Hematopoietic multipotent progenitor cell treated with erythropoietin and hydrocortisone succinate and interleukin-3 and kit ligand, for 4 days (in vitro differentiated cells): ENCODE measurements at regions not wholly inside any gene's neighbourhood (a gene's known extent, or its start where the extent isn't known, plus 50 kb on each side); places are given as distances from the start of the nearest gene placed in this dataset.

Source experiments
- DNase-seq: peaks from one replicate; pipeline ENCODE4 v3.0.0-alpha.2; 2015

DNA sequence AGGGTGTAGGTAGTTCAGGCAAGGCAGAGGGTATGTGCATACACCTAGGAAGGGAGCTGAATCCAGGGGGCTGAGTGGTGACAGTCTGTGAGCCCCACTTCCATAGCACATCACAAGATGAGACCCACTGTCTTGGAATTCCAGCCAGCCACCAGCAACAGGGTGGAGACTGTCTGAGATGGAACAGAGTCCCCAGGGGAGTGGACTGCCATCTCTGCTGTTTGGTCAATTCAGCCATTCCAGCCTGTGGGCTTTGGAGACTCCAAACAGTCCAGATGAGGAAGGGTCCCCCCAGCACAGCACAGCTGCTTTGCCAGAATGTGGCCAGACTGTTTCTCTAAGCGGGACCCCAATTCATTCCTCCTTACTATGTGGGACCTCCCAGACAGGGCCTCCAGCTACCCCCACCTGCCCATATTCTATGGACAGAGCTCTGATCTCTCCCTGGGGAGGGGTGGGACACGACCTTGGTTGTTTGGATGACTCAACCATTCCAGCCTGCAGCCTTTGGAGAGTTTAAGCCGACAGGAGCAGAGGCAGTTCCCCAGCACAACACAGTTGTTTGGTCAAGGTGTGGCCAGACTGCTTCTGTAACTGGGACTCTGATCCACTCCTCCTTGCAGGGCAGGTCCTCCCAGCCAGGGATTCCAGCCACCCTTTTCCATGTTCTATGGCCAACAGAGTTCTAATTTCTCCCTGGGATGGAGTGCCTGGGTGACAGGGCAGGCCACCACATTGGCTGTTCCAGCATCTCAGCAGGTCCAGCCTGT, 178.0 kb downstream of the RND3 start:
- no peak for DNase-seq

DNA sequence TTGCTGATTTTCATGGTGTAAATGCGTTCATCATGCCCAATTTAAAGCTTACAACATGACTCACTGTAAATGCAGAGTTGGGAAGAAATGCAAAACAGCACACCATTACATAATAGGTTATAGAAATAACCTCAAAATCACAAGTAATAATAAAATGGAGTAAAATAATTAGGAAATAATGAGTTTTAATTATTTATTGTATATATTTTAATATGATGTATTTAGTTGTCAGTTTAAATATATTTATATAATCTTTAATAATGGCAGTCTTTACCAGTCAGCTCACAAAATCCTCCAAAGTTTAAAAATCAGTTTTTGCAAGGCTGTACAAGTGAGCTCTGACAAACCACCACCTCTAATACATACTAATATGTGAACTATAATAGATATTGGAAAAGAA, 180.2 kb downstream of the RND3 start:
- no peak for DNase-seq

DNA sequence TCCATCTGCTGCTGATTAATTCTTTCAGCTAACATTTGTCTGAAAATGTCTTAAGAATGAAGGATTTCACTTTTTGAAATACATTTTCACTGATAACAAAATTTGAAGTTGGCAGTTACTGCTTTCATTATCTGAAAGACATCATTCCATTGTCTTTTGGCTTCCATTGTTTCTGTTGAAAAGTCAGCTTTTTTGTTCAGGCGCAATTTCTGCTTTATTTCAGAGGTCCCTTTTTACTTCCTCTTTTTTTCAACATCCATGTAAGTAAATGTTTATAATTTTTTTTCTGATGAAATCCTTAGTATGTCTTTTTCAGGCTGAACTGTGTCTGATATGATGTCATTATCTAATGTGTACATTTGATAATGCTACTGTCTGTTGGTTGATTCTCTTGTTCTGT, 184.2 kb downstream of the RND3 start:
- peak; percentile 38 for DNase-seq

GRCh38 chr2:150298571-150299305, 188.7 kb downstream of the RND3 start:
- no peak for DNase-seq

GRCh38 chr2:150296770-150297546, 190.5 kb downstream of the RND3 start:
- DNase-seq: no peak

DNA sequence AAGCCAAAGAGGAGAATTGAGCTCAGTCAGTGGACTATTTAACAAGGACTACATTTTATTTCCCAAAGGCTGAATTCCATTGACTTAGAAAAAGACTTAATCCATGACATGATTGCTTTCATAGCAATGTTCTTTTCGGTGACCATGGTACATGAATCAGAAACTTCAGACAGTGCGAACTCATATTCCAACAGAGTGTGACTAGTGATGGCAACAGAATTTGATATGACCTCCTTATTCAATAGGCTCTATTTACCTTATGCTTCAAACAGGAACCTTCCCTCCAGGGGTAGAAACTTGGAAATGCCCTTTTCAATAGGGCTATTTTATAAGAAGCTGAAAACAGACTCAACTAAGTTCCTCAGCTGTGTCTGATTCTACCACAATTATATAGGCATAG, 191.9 kb downstream of the RND3 start:
- DNase-seq: no peak

DNA sequence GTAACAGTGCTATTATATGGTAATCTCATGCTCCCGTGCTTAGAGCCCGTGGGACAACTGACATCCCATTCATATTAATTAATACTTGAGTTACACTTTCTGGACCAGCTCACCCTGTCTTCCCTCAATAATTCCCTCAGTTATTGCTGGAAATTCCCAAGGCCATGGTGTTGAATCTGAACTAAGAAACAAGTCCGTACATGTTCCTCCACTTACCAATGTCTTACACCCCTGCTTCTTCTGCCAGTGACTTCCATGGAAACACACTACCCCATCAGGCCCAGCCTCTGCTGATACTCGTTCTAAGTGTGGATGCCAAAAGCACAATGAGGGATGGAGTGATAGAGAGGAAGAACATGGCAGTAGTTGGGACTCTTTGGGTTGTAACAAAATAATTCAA, 193.7 kb downstream of the RND3 start:
- no peak for DNase-seq

- no peak for DNase-seq
Observed at GRCh38 chr2:150292807-150293206, 194.7 kb downstream of the RND3 start.

- no peak for DNase-seq
Observed at GRCh38 chr2:150292192-150292591, 195.3 kb downstream of the RND3 start.

GRCh38 chr2:150286730-150287362, 200.6 kb downstream of the RND3 start:
- DNase-seq: no peak

DNA sequence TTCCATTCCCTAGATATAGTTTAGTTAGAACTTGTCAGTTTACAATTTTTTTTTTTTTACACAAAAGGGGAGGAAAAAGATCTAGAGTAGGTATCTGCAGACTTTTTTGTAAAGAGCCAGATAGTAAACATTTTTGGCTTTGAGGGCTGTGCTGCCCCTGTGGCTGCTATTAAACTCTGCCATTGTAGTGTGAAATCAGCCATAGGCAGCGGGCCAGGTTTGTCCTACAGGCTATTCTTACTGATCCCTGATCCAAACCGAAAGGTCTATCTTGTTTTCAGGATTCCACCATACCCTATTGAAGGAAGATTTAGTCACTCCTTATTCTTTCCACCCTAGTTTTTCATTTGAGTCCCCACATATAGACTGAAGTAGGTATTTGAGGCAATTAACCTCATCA, 203.4 kb downstream of the RND3 start:
- no peak for DNase-seq

DNA sequence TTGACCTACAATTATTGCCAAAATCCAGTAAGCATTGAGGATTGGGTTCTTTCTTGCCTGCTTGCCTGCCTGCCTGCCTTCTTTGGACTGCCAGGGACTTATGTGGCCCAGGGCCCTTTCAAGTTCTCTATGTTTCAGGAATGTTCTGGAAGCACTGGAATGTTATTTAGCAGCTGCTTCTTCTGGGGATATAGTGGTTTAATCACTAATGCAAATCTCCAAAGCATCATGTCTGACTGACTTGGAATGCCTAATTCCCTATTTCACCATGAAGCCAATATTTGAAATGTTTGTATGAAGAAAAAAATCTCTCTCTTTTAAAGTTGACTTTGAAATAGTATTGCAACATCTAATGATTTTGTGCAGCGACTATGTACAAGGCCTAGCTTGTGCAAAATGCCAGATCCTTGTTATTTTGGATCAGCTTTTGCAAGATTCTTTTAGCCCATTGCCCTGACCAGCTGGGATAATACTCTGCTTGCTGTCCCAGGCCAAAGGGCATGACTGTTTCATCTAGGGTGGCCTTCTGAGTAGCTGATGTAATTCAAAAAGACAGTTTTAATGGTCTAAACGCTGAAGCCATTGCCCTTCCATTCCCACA, 204.6 kb downstream of the RND3 start:
- no peak for DNase-seq

GRCh38 chr2:150282357-150282756, 205.1 kb downstream of the RND3 start:
- DNase-seq: no peak

GRCh38 chr2:150280231-150280630, 207.2 kb downstream of the RND3 start:
- DNase-seq: no peak

GRCh38 chr2:150279686-150280085, 207.8 kb downstream of the RND3 start:
- no peak for DNase-seq

- no peak for DNase-seq
Observed at GRCh38 chr2:150276737-150277136, 210.7 kb downstream of the RND3 start.

DNA sequence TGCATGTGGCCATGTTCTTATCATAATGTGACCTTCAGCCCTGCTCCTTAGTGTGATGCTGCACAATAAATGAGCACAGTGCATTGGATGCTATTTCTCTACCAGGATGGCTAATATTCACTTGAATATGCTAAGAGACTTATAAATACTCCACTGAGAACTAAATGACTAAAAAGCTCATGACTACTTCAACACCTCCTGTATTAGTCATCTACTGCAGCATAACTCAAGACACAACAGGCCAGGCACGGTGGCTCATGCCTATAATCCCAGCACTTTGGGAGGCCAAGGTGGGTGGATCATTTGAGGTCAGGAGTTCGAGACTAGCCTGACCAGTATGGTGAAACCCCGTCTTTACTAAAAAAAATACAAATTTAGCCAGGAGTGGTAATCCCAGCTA, 213.4 kb downstream of the RND3 start:
- no peak for DNase-seq

DNA sequence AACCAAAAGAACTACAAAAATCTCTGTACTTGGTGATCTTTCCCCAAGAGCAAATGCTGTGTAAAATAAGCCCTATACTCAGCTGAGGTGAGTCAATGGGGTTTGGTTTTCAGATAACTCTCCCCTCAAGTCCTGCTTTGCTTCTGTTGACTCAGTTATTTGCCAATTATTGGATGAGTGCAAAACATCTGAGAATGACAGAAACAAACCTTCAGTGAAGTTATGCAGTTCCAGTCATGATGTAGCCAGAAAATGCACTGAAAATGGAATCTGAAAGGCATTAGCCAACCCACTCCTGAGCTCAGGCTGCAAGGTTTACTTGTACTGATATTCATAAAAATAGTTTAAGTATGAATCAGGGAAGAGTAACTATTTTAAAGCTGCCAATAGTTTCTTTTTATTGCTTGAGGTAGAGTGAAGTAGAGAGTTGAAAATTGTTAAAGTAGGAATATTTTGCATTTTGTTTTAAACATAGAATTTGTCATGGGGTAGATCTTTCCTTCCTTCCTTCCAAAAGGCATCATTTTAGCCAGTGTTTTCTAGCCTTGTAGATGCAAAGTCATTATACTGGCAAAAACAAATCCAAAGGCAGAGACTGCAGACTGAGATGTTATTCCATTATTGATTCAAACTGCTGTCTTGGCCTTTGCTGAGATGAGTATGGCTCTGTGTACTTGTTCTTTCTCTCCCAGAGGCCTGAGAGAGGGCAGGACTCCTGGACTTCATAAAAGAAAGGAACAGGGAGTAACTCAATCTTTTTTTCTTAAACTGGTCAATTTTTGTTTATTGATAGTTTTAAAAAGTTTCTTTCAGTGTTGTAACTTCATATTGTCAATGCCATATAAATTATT, 215.3 kb downstream of the RND3 start:
- no peak for DNase-seq

- DNase-seq: no peak
Observed at GRCh38 chr2:150267651-150268415, 219.6 kb downstream of the RND3 start.

DNA sequence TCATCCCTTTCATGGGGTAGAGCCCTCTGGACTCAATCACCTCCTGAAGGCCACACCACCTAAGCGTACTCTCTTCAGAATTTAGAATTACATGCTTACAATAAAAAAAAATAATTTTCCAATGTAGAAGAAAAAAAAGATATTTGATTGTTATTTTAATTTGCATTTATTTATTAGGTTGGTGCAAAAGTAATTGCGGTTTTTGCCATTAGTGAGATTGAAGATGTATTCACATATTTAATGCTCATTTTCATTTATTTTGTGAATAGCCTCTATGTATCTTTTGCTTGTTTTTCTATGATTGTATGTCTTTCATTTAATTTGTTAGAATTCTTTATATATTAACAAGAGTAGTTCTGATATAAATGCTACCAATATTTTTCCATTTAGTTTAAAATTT, 220.5 kb downstream of the RND3 start:
- no peak for DNase-seq

- no peak for DNase-seq
Observed at GRCh38 chr2:150264442-150264841, 223.0 kb downstream of the RND3 start.
